AG04450 (cell line): ENCODE measurements at regions not wholly inside any gene's neighbourhood (a gene's known extent, or its start where the extent isn't known, plus 50 kb on each side); places are given as distances from the start of the nearest gene placed in this dataset.

Experiments used
- CTCF ChIA-PET: fragments of 300-600, 350-600 bp; formaldehyde crosslinking; extraction: SDS; loops from one replicate; lab custom pipeline; 2022; ENCODE audit warnings: antibody characterized with exemption, inconsistent platforms; lab: Charles Lee
- POLR2A ChIA-PET: fragments of 350-600 bp; formaldehyde crosslinking; extraction: SDS; loops from one replicate; lab custom pipeline; 2021; ENCODE audit warnings: antibody characterized with exemption, inconsistent platforms; lab: Yijun Ruan, JAX
- DNase-seq: peaks from one replicate; pipeline ENCODE4 v3.0.0-alpha.2; 2011; ENCODE audit warnings: low read depth, low spot score
- H3K27ac ChIP-seq: one replicate; pipeline ENCODE4 v1.5.1; 2012; ENCODE audit warnings: low read depth, low read length, control low read depth
- H3K27me3 ChIP-seq: one replicate; pipeline ENCODE4 v1.6.0; 2012; ENCODE audit warnings: low read length; ENCODE audit not compliant: control insufficient read depth, insufficient read depth
- H3K4me3 ChIP-seq: 2 replicates; pipeline ENCODE4 v1.5.1; 2011; ENCODE audit warnings: mild to moderate bottlenecking, low read depth, low read length, control low read depth
- H3K9me3 ChIP-seq: 2 replicates; pipeline ENCODE4 v1.5.1; 2012; ENCODE audit warnings: low read length; ENCODE audit not compliant: control insufficient read depth, insufficient read depth
- CTCF ChIP-seq: IDR thresholded peaks from 2 replicates; pipeline ENCODE4 v1.5.1; 2011; ENCODE audit warnings: low read depth, low read length, control low read depth, inconsistent platforms

DNA sequence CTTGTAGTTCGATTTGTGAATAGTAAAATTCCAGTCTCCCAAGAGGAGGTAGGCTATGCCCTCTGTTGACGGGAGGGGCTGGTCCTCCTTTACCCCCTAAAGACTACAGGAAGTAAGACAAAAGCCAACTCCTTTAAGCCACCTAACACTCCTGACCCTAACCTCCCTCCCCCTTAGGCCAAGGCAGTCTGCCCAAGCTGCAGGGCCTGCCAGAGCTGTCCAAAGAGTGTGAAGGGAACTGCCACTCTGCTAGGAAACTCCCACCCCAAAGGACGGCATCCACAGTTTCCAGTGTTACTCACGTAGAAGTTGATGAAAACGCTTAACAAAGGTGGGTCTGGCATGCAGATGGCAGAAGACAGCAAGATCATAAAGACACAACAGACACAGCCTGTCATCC is 803.2 kb downstream of the PLA2G4A start:
- CTCF ChIA-PET: no interaction called here
- POLR2A ChIA-PET: no interaction called here
- H3K27me3 ChIP-seq: no peaks in the 10 kb centered on the region
- H3K4me3 ChIP-seq: no peak overlapping the region
- H3K9me3 ChIP-seq: peaks cover 8% of the 10 kb centered on the region; the same call in 1 of the 2 replicates
- DNase-seq: no peak
- H3K27ac ChIP-seq: no peak overlapping the region
- TF ChIP-seq CTCF: no peak

- Histone ChIP-seq H3K27ac (no peak overlapping the region), H3K4me3 (no peak overlapping the region), H3K27me3 (no peaks in the 10 kb centered on the region), H3K9me3 (peaks cover 8% of the 10 kb centered on the region; the same call in 1 of the 2 replicates)
- DNase-seq: no peak
- ChIA-PET POLR2A (no interaction called here), CTCF (no interaction called here)
- TF ChIP-seq CTCF: no peak
Observed at GRCh38 chr1:187634940-187635339, 806.2 kb downstream of the PLA2G4A start.

DNA sequence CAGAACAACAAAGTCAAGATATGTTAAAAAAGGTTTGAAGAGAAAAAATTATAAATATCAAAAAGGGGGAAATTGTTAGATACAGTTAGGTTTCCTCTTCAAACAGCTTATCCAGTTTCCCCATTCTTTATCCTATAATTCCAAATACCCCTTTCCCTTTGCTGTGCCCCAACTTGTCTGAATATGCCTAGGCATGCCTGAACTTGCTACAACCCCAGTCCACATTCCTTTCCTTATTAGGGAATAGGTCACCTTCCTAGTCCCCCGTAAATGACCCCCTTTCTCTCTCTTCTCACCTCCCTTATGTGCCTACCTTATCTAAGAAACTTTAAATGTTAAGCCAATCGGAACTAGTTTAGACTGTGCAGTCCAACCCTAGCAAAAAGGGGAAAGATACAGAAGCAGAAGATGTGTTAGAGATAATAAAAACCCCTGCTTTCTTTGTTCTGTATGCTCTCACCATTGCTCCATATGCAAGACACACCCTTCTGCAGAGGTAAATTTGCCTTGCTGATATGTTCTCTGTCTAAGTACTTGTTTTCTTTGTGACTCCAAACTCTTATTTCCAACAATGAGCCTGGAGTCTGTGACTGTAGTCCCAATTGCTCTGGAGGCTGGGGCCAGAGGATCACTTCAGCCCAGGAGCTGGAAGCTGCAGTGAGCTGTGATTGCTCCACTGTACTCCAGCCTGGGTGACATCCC is 810.1 kb downstream of the PLA2G4A start:
- ChIA-PET CTCF (interaction anchor here (0.6 kb wide), 1 partner anchor 245 kb away, joined by 3 read pairs; no protein-coding TSS in a partner anchor), POLR2A (no interaction called here)
- Histone ChIP-seq H3K9me3 (peaks cover 3% of the 10 kb centered on the region; the same call in 1 of the 2 replicates), H3K27me3 (no peaks in the 10 kb centered on the region), H3K4me3 (no peak overlapping the region), H3K27ac (no peak overlapping the region)
- TF ChIP-seq CTCF: no peak
- DNase-seq: no peak

DNA sequence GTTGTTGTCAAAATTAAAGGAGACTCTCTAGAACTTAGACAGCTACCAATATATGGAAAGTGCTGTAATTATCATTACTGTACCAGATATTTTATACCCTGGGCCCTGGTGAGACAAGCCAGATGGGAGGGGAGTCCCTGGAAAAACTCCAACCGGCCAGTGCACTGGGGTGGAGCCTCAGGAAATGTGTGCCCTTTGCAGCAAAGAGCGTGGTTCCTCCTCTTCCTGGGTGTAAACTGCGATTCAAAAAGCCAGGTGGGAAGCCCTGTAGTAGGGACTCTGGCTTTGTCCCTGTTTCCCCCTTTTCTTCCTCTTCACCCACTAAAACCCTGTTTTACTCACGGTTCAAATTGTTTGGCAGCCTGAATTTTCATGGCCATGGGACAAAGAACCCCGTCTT is 812.3 kb downstream of the PLA2G4A start:
- DNase-seq: no peak
- Histone ChIP-seq H3K27me3 (no peaks in the 10 kb centered on the region), H3K9me3 (peaks cover 3% of the 10 kb centered on the region; the same call in 1 of the 2 replicates), H3K4me3 (no peak overlapping the region), H3K27ac (no peak overlapping the region)
- ChIA-PET POLR2A (no interaction called here), CTCF (no interaction called here)
- TF ChIP-seq CTCF: no peak

DNA sequence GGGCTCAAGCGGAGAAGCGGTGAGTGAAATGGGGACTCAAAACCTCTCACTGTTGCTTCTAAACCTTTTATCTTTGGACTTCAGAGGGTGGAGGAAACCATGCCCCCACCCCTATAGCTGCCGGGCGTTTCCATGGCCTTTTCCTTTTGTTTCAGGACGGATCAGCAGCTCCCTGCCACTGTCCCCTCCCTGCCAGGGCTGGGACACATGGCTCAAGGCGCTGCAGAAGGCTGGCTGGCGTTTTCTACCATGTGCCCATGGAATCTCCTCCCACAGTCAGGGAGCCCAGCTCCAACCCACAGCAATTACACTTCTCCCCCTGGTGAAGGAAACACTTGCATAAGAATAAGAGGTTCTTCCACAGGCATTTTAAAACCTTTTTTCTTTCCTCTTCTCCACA is 812.7 kb downstream of the PLA2G4A start:
- no peak overlapping the region for H3K27ac ChIP-seq
- ChIA-PET POLR2A (no interaction called here), CTCF (no interaction called here)
- H3K4me3 ChIP-seq: no peak overlapping the region
- no peak for TF ChIP-seq CTCF
- H3K27me3 ChIP-seq: no peaks in the 10 kb centered on the region
- peaks cover 3% of the 10 kb centered on the region; the same call in 1 of the 2 replicates for H3K9me3 ChIP-seq
- DNase-seq: no peak
